T-helper 17 cell (primary cell): ENCODE measurements at regions not wholly inside any gene's neighbourhood (a gene's known extent, or its start where the extent isn't known, plus 50 kb on each side); places are given as distances from the start of the nearest gene placed in this dataset.
"Not testable (repeated sequence)": the region's sequence is repeated elsewhere in the genome, so short reads cannot be mapped to it uniquely, and the experiment has no call there.

Experiments
- ATAC-seq: fragments of 150-1000 bp; cut with Tn5 transposase; 2 replicates; pipeline ENCODE4 v1.10.0; 2021; ENCODE audit warnings: mild to moderate bottlenecking, moderate library complexity
- DNase-seq, 3 donors: peaks; one replicate each; pipeline versions ENCODE4 v3.0.0 to v3.0.0-alpha.2; 2020 to 2021
- H3K9me3 ChIP-seq: one replicate; pipeline ENCODE4 v1.7.0; 2013; ENCODE audit warnings: low read length, mild to moderate bottlenecking; ENCODE audit not compliant: control insufficient read depth, poor library complexity, severe bottlenecking
- H3K27ac Mint-ChIP-seq: one replicate; pipeline ENCODE4 v1.8.0; 2022; ENCODE audit warnings: mild to moderate bottlenecking, moderate library complexity, mixed read lengths
- H3K27me3 Mint-ChIP-seq: one replicate; pipeline ENCODE4 v1.8.0; 2022; ENCODE audit warnings: mixed read lengths
- H3K36me3 Mint-ChIP-seq: one replicate; pipeline ENCODE4 v1.8.0; 2022; ENCODE audit warnings: low read depth, mixed read lengths
- H3K4me1 Mint-ChIP-seq: one replicate; pipeline ENCODE4 v1.8.0; 2022; ENCODE audit warnings: mild to moderate bottlenecking, mixed read lengths
- H3K4me3 Mint-ChIP-seq: one replicate; pipeline ENCODE4 v1.8.0; 2022; ENCODE audit warnings: mild to moderate bottlenecking, moderate library complexity, mixed read lengths

- Mint-ChIP-seq H3K4me1 (no peaks in the 10 kb centered on the region), H3K27me3 (peaks cover 33% of the 10 kb centered on the region), H3K27ac (no peak overlapping the region), H3K4me3 (no peak overlapping the region), H3K36me3 (no peaks in the 10 kb centered on the region)
- ATAC-seq (no peak), DNase-seq (no peak)
- H3K9me3 ChIP-seq = no peaks in the 10 kb centered on the region
Observed at GRCh38 chr7:96770758-96771157, 61.1 kb upstream of the SEM1 start.

GRCh38 chr7:96772139-96772694 lies 62.6 kb upstream of the SEM1 start:
- Mint-ChIP-seq H3K36me3 (no peaks in the 10 kb centered on the region), H3K4me3 (no peak overlapping the region), H3K4me1 (no peaks in the 10 kb centered on the region), H3K27me3 (peaks cover 39% of the 10 kb centered on the region), H3K27ac (no peak overlapping the region)
- no peak for DNase-seq
- H3K9me3 ChIP-seq = no peaks in the 10 kb centered on the region
- no peak for ATAC-seq

- Mint-ChIP-seq H3K4me3 (no peak overlapping the region), H3K36me3 (no peaks in the 10 kb centered on the region), H3K27me3 (peaks cover 39% of the 10 kb centered on the region), H3K27ac (no peak overlapping the region), H3K4me1 (no peaks in the 10 kb centered on the region)
- ATAC-seq = no peak
- no peaks in the 10 kb centered on the region for H3K9me3 ChIP-seq
- DNase-seq = no peak
Observed at GRCh38 chr7:96773483-96773882, 63.8 kb upstream of the SEM1 start.

- Mint-ChIP-seq H3K27ac (no peak overlapping the region), H3K36me3 (no peaks in the 10 kb centered on the region), H3K4me1 (no peaks in the 10 kb centered on the region), H3K27me3 (peaks cover 39% of the 10 kb centered on the region), H3K4me3 (no peak overlapping the region)
- ATAC-seq (no peak), DNase-seq (no peak)
- no peaks in the 10 kb centered on the region for H3K9me3 ChIP-seq
Observed at GRCh38 chr7:96774358-96774757, 64.7 kb upstream of the SEM1 start.

- Mint-ChIP-seq H3K4me3 (no peak overlapping the region), H3K36me3 (no peaks in the 10 kb centered on the region), H3K4me1 (no peaks in the 10 kb centered on the region), H3K27me3 (peaks cover 39% of the 10 kb centered on the region), H3K27ac (no peak overlapping the region)
- no peaks in the 10 kb centered on the region for H3K9me3 ChIP-seq
- no peak for ATAC-seq
- DNase-seq = no peak
Observed at GRCh38 chr7:96775046-96775445, 65.4 kb upstream of the SEM1 start.

GRCh38 chr7:96778263-96778662 lies 68.6 kb upstream of the SEM1 start:
- no peak overlapping the region for H3K27ac Mint-ChIP-seq
- H3K9me3 ChIP-seq = no peaks in the 10 kb centered on the region
- DNase-seq = no peak
- H3K27me3 Mint-ChIP-seq = peaks cover 27% of the 10 kb centered on the region
- no peak for ATAC-seq
- no peaks in the 10 kb centered on the region for H3K36me3 Mint-ChIP-seq
- H3K4me3 Mint-ChIP-seq = no peak overlapping the region
- H3K4me1 Mint-ChIP-seq = peaks cover 3% of the 10 kb centered on the region

- no peak for ATAC-seq
- no peaks in the 10 kb centered on the region for H3K27me3 Mint-ChIP-seq
Observed at GRCh38 chr7:96781919-96782318, 72.3 kb upstream of the SEM1 start.

GRCh38 chr7:96782686-96783298 lies 73.1 kb upstream of the SEM1 start:
- H3K27me3 Mint-ChIP-seq, H3K9me3 ChIP-seq, ATAC-seq, DNase-seq, H3K4me3 Mint-ChIP-seq, H3K4me1 Mint-ChIP-seq, H3K36me3 Mint-ChIP-seq, H3K27ac Mint-ChIP-seq: not testable (repeated sequence)

More at GRCh38 chr7:96781919-96782318, 72.3 kb upstream of the SEM1 start:
- H3K36me3 Mint-ChIP-seq = no peaks in the 10 kb centered on the region
- DNase-seq = no peak
- peaks cover 3% of the 10 kb centered on the region for H3K4me1 Mint-ChIP-seq
- no peak overlapping the region for H3K4me3 Mint-ChIP-seq
- H3K9me3 ChIP-seq = no peaks in the 10 kb centered on the region
- H3K27ac Mint-ChIP-seq = no peak overlapping the region

GRCh38 chr7:96784597-96784996 lies 75.0 kb upstream of the SEM1 start:
- no peaks in the 10 kb centered on the region for H3K27me3 Mint-ChIP-seq
- no peak overlapping the region for H3K4me3 Mint-ChIP-seq
- DNase-seq = no peak
- no peak overlapping the region for H3K27ac Mint-ChIP-seq
- no peaks in the 10 kb centered on the region for H3K9me3 ChIP-seq
- H3K4me1 Mint-ChIP-seq = peaks cover 3% of the 10 kb centered on the region
- no peak for ATAC-seq
- H3K36me3 Mint-ChIP-seq = no peaks in the 10 kb centered on the region

GRCh38 chr7:96786261-96786997 lies 76.8 kb upstream of the SEM1 start:
- Mint-ChIP-seq H3K36me3 (no peaks in the 10 kb centered on the region), H3K4me1 (peaks cover 3% of the 10 kb centered on the region), H3K4me3 (no peak overlapping the region), H3K27me3 (no peaks in the 10 kb centered on the region), H3K27ac (no peak overlapping the region)
- no peak for ATAC-seq
- DNase-seq = no peak
- H3K9me3 ChIP-seq = no peaks in the 10 kb centered on the region

GRCh38 chr7:96786998-96787395 lies 77.4 kb upstream of the SEM1 start:
- Mint-ChIP-seq H3K27ac (no peak overlapping the region), H3K27me3 (no peaks in the 10 kb centered on the region), H3K36me3 (no peaks in the 10 kb centered on the region), H3K4me3 (no peak overlapping the region), H3K4me1 (peaks cover 2% of the 10 kb centered on the region)
- no peaks in the 10 kb centered on the region for H3K9me3 ChIP-seq
- no peak for DNase-seq
- ATAC-seq = no peak

GRCh38 chr7:96789914-96790313 lies 80.3 kb upstream of the SEM1 start:
- no peak overlapping the region for H3K27ac Mint-ChIP-seq
- H3K27me3 Mint-ChIP-seq = peaks cover 11% of the 10 kb centered on the region
- no peaks in the 10 kb centered on the region for H3K9me3 ChIP-seq
- no peaks in the 10 kb centered on the region for H3K4me1 Mint-ChIP-seq
- DNase-seq = no peak
- H3K36me3 Mint-ChIP-seq = no peaks in the 10 kb centered on the region
- no peak for ATAC-seq
- no peak overlapping the region for H3K4me3 Mint-ChIP-seq

- no peaks in the 10 kb centered on the region for H3K4me1 Mint-ChIP-seq
Observed at GRCh38 chr7:96792115-96792514, 82.5 kb upstream of the SEM1 start.

GRCh38 chr7:96794063-96794462 lies 84.4 kb upstream of the SEM1 start:
- H3K27ac Mint-ChIP-seq = no peak overlapping the region
- no peak overlapping the region for H3K4me3 Mint-ChIP-seq
- DNase-seq (no peak), ATAC-seq (no peak)
- H3K9me3 ChIP-seq = no peaks in the 10 kb centered on the region
- H3K4me1 Mint-ChIP-seq = no peaks in the 10 kb centered on the region
- H3K36me3 Mint-ChIP-seq = no peaks in the 10 kb centered on the region
- H3K27me3 Mint-ChIP-seq = peaks cover 23% of the 10 kb centered on the region

More at GRCh38 chr7:96792115-96792514, 82.5 kb upstream of the SEM1 start:
- no peak overlapping the region for H3K27ac Mint-ChIP-seq
- no peak overlapping the region for H3K4me3 Mint-ChIP-seq
- H3K36me3 Mint-ChIP-seq = no peaks in the 10 kb centered on the region
- H3K27me3 Mint-ChIP-seq = peaks cover 15% of the 10 kb centered on the region
- DNase-seq (no peak), ATAC-seq (no peak)
- no peaks in the 10 kb centered on the region for H3K9me3 ChIP-seq
